GM23338 (cell line): ENCODE measurements at regions not wholly inside any gene's neighbourhood (a gene's known extent, or its start where the extent isn't known, plus 50 kb on each side); places are given as distances from the start of the nearest gene placed in this dataset.

Source experiments
- ATAC-seq: fragments of 200-7000 bp; cut with Tn5 transposase; 3 replicates; pipeline ENCODE4 v1.9.1; 2020
- DNase-seq: peaks from one replicate; pipeline ENCODE4 v3.0.0-alpha.2; 2015; ENCODE audit warnings: low spot score
- H2AFZ ChIP-seq: fragments of 200-600 bp; sonication (generic); 2 replicates; pipeline ENCODE4 v1.8.0; 2016; ENCODE audit warnings: antibody characterized with exemption, mild to moderate bottlenecking, moderate library complexity
- H3F3A ChIP-seq: fragments of 200-600 bp; sonication (generic); replicated peaks from 2 replicates; pipeline ENCODE4 v1.8.0; 2017; ENCODE audit warnings: antibody characterized with exemption, mixed run types, low read depth
- H3K27ac ChIP-seq: fragments of 200-600 bp; sonication (generic); 2 replicates; pipeline ENCODE4 v1.6.1; 2016; ENCODE audit warnings: low read depth
- H3K27me3 ChIP-seq: fragments of 200-600 bp; sonication (generic); 2 replicates; pipeline ENCODE4 v1.8.0; 2016; ENCODE audit warnings: mild to moderate bottlenecking, mixed run types, moderate library complexity; ENCODE audit not compliant: insufficient read depth
- H3K36me3 ChIP-seq: fragments of 200-600 bp; sonication (generic); 2 replicates; pipeline ENCODE4 v1.8.0; 2016; ENCODE audit warnings: mild to moderate bottlenecking; ENCODE audit not compliant: insufficient read depth
- H3K4me1 ChIP-seq: fragments of 200-600 bp; sonication (generic); 2 replicates; pipeline ENCODE4 v1.8.0; 2016; ENCODE audit warnings: mild to moderate bottlenecking, moderate library complexity; ENCODE audit not compliant: insufficient read depth
- H3K4me2 ChIP-seq: fragments of 200-600 bp; sonication (generic); 2 replicates; pipeline ENCODE4 v1.7.1; 2017; ENCODE audit warnings: mixed run types
- H3K4me3 ChIP-seq: fragments of 200-600 bp; sonication (generic); 2 replicates; pipeline ENCODE4 v1.6.1; 2016; ENCODE audit warnings: mixed run types
- H3K79me2 ChIP-seq: fragments of 200-600 bp; sonication (generic); replicated peaks from 2 replicates; pipeline ENCODE4 v1.8.0; 2017; ENCODE audit warnings: mild to moderate bottlenecking; ENCODE audit not compliant: insufficient read depth
- H3K9me2 ChIP-seq: fragments of 200-600 bp; sonication (generic); 2 replicates; pipeline ENCODE4 v1.8.0; 2017; ENCODE audit not compliant: insufficient read depth
- H4K20me1 ChIP-seq: fragments of 200-600 bp; sonication (generic); replicated peaks from 2 replicates; pipeline ENCODE4 v1.8.0; 2017; ENCODE audit warnings: mild to moderate bottlenecking; ENCODE audit not compliant: insufficient read depth
- H3K27ac Mint-ChIP-seq: 2 replicates; pipeline ENCODE4 v1.8.0; 2020; ENCODE audit warnings: inconsistent platforms, mild to moderate bottlenecking, moderate library complexity, mixed read lengths
- H3K27me3 Mint-ChIP-seq: 3 replicates; pipeline ENCODE4 v1.8.0; 2022; ENCODE audit warnings: low read depth, mild to moderate bottlenecking, moderate library complexity, mixed read lengths, inconsistent platforms; ENCODE audit not compliant: insufficient read depth, poor library complexity
- H3K36me3 Mint-ChIP-seq: 3 replicates; pipeline ENCODE4 v1.8.0; 2021; ENCODE audit warnings: low read depth, mild to moderate bottlenecking, inconsistent platforms, moderate library complexity, mixed read lengths
- H3K4me1 Mint-ChIP-seq: 3 replicates; pipeline ENCODE4 v1.8.0; 2020; ENCODE audit warnings: mild to moderate bottlenecking, inconsistent platforms, mixed read lengths
- H3K4me3 Mint-ChIP-seq: 3 replicates; pipeline ENCODE4 v1.8.0; 2021; ENCODE audit warnings: moderate library complexity, mild to moderate bottlenecking, inconsistent platforms, mixed read lengths
- H3K9me3 Mint-ChIP-seq: 3 replicates; pipeline ENCODE4 v1.8.0; 2020; ENCODE audit warnings: moderate library complexity, mild to moderate bottlenecking, inconsistent platforms, mixed read lengths
- EZH2 ChIP-seq: fragments of 200-600 bp; sonication (generic); IDR thresholded peaks from one replicate; pipeline ENCODE4 v1.8.0; 2017; ENCODE audit warnings: antibody characterized with exemption, mild to moderate bottlenecking, low read depth; ENCODE audit not compliant: unreplicated experiment
- JUNB ChIP-seq: IDR thresholded peaks from one replicate; pipeline ENCODE4 v1.6.1; 2016; ENCODE audit warnings: antibody characterized with exemption; ENCODE audit not compliant: unreplicated experiment
- NANOG ChIP-seq: IDR thresholded peaks from 2 replicates; pipeline ENCODE4 v1.6.1; 2016; ENCODE audit warnings: antibody characterized with exemption, borderline replicate concordance
- ZNF114 ChIP-seq: fragments of 250-450 bp; sonication (Bioruptor Pico); IDR thresholded peaks from 2 replicates; pipeline ENCODE4 v1.5.0; 2020; ENCODE audit warnings: mild to moderate bottlenecking, moderate library complexity
- TF ChIP-seq, protein P1 (sequence below): fragments of 250-450 bp; sonication (Bioruptor Pico); IDR thresholded peaks from 2 replicates; pipeline ENCODE4 v1.5.0; 2020; ENCODE audit warnings: mild to moderate bottlenecking, moderate library complexity
- TF ChIP-seq, protein P2 (sequence below), 2 experiments: fragments of 200-600 bp in 1 of 2; sonication (generic) in 1 of 2; conservative IDR thresholded peaks; 2 replicates each; pipeline versions ENCODE4 v1.5.1 to v1.6.1; 2016 to 2017; ENCODE audit warnings: antibody characterized with exemption in 2 of 2, low read depth in 2 of 2, mild to moderate bottlenecking in 2 of 2, moderate library complexity in 1 of 2

DNA sequence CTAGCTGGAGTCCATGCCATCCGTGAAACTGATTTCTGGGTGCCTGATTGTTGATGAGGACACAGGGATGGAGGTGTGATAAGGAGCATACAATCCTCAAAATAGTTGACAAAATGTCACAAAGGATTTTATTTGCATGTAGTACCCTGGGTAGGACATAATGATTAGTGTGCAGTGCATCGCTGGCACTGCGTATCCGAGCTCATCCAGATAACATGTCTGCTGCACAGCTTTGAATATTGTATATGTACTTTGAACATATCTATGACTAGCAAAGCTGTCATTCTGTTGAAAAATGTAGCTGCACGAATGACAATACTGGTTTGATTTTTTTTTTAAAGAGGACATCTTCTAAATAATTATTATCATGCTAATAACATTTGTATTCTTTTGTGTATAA is 529.7 kb upstream of the FANCL start (continued):
- TF ChIP-seq, protein P1, sequence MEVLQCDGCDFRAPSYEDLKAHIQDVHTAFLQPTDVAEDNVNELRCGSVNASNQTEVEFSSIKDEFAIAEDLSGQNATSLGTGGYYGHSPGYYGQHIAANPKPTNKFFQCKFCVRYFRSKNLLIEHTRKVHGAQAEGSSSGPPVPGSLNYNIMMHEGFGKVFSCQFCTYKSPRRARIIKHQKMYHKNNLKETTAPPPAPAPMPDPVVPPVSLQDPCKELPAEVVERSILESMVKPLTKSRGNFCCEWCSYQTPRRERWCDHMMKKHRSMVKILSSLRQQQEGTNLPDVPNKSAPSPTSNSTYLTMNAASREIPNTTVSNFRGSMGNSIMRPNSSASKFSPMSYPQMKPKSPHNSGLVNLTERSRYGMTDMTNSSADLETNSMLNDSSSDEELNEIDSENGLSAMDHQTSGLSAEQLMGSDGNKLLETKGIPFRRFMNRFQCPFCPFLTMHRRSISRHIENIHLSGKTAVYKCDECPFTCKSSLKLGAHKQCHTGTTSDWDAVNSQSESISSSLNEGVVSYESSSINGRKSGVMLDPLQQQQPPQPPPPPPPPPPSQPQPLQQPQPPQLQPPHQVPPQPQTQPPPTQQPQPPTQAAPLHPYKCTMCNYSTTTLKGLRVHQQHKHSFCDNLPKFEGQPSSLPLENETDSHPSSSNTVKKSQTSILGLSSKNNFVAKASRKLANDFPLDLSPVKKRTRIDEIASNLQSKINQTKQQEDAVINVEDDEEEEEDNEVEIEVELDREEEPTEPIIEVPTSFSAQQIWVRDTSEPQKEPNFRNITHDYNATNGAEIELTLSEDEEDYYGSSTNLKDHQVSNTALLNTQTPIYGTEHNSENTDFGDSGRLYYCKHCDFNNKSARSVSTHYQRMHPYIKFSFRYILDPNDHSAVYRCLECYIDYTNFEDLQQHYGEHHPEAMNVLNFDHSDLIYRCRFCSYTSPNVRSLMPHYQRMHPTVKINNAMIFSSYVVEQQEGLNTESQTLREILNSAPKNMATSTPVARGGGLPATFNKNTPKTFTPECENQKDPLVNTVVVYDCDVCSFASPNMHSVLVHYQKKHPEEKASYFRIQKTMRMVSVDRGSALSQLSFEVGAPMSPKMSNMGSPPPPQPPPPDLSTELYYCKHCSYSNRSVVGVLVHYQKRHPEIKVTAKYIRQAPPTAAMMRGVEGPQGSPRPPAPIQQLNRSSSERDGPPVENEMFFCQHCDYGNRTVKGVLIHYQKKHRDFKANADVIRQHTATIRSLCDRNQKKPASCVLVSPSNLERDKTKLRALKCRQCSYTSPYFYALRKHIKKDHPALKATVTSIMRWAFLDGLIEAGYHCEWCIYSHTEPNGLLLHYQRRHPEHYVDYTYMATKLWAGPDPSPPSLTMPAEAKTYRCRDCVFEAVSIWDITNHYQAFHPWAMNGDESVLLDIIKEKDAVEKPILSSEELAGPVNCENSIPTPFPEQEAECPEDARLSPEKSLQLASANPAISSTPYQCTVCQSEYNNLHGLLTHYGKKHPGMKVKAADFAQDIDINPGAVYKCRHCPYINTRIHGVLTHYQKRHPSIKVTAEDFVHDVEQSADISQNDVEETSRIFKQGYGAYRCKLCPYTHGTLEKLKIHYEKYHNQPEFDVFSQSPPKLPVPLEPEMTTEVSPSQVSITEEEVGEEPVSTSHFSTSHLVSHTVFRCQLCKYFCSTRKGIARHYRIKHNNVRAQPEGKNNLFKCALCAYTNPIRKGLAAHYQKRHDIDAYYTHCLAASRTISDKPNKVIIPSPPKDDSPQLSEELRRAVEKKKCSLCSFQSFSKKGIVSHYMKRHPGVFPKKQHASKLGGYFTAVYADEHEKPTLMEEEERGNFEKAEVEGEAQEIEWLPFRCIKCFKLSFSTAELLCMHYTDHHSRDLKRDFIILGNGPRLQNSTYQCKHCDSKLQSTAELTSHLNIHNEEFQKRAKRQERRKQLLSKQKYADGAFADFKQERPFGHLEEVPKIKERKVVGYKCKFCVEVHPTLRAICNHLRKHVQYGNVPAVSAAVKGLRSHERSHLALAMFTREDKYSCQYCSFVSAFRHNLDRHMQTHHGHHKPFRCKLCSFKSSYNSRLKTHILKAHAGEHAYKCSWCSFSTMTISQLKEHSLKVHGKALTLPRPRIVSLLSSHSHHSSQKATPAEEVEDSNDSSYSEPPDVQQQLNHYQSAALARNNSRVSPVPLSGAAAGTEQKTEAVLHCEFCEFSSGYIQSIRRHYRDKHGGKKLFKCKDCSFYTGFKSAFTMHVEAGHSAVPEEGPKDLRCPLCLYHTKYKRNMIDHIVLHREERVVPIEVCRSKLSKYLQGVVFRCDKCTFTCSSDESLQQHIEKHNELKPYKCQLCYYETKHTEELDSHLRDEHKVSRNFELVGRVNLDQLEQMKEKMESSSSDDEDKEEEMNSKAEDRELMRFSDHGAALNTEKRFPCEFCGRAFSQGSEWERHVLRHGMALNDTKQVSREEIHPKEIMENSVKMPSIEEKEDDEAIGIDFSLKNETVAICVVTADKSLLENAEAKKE: no peak
- TF ChIP-seq JUNB (no peak), NANOG (no peak), EZH2 (no peak), ZNF114 (no peak)
- TF ChIP-seq, protein P2, sequence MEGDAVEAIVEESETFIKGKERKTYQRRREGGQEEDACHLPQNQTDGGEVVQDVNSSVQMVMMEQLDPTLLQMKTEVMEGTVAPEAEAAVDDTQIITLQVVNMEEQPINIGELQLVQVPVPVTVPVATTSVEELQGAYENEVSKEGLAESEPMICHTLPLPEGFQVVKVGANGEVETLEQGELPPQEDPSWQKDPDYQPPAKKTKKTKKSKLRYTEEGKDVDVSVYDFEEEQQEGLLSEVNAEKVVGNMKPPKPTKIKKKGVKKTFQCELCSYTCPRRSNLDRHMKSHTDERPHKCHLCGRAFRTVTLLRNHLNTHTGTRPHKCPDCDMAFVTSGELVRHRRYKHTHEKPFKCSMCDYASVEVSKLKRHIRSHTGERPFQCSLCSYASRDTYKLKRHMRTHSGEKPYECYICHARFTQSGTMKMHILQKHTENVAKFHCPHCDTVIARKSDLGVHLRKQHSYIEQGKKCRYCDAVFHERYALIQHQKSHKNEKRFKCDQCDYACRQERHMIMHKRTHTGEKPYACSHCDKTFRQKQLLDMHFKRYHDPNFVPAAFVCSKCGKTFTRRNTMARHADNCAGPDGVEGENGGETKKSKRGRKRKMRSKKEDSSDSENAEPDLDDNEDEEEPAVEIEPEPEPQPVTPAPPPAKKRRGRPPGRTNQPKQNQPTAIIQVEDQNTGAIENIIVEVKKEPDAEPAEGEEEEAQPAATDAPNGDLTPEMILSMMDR (conservative IDR thresholded peaks at IDR 0.05; ENCODE audit: low read depth in 2 of 2): no peak

DNA sequence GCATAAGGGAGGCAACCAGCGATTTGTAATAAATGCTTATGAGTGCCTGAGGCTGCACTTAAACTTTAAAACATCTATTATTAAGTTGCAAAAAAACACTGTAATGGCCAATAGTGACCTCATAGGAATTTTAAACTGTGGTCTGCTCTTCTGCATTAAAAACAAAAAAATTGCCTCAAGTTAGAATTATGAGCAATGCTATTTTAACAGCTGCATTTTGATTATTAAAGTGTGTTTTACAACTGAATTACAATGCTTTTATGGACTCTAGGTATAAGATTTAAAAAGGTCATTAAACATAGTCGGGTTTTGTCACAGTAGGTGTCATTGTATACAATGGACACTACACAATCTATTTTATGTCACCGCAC is 528.7 kb upstream of the FANCL start:
- DNase-seq (no peak), ATAC-seq (no peak)
- no peaks in the 10 kb centered on the region for H3K36me3 ChIP-seq
- H3K27me3 Mint-ChIP-seq: peaks cover 4% of the 10 kb centered on the region
- H3K27ac ChIP-seq: no peak overlapping the region
- H3K9me3 Mint-ChIP-seq: no peaks in the 10 kb centered on the region
- no peaks in the 10 kb centered on the region for H4K20me1 ChIP-seq
- no peak overlapping the region for H3K4me2 ChIP-seq
- H3K4me1 ChIP-seq: peaks cover 14% of the 10 kb centered on the region
- H3K36me3 Mint-ChIP-seq: no peaks in the 10 kb centered on the region
- H3K79me2 ChIP-seq: no peaks in the 10 kb centered on the region
- no peaks in the 10 kb centered on the region for H3F3A ChIP-seq
- H3K4me3 Mint-ChIP-seq: no peak overlapping the region
- H3K27ac Mint-ChIP-seq: no peak overlapping the region
- H3K27me3 ChIP-seq: no peaks in the 10 kb centered on the region
- no peak overlapping the region for H3K4me3 ChIP-seq
- peaks cover 27% of the 10 kb centered on the region for H3K4me1 Mint-ChIP-seq
- no peaks in the 10 kb centered on the region for H3K9me2 ChIP-seq
- H2AFZ ChIP-seq: no peak overlapping the region
- TF ChIP-seq, protein P1: no peak
- no peak for TF ChIP-seq NANOG
